PC-9 (cell line): ENCODE measurements at regions not wholly inside any gene's neighbourhood (a gene's known extent, or its start where the extent isn't known, plus 50 kb on each side); places are given as distances from the start of the nearest gene placed in this dataset.
"Not testable (repeated sequence)": the region's sequence is repeated elsewhere in the genome, so short reads cannot be mapped to it uniquely, and the experiment has no call there.

Source experiments
- BruUV-seq: library from RNA; stranded (reverse); fragments of 400-500 nt; replicated peaks from 2 replicates; lab custom pipeline; 2021; lab: Mats Ljungman, UMichigan
- CTCF ChIA-PET: fragments of 300-600 bp; sonication (Branson Sonifier 250); formaldehyde crosslinking; loops from one replicate; lab custom pipeline; 2022; ENCODE audit warnings: antibody characterized with exemption; lab: Charles Lee
- POLR2A ChIA-PET: fragments of 300-600 bp; sonication (Branson Sonifier 250); formaldehyde crosslinking; loops from one replicate; lab custom pipeline; 2022; ENCODE audit warnings: antibody characterized with exemption; ENCODE audit not compliant: unreplicated experiment; lab: Charles Lee
- DNase-seq, 2 experiments: peaks; one replicate each; pipeline versions ENCODE4 v3.0.0 to v3.0.0-alpha.2; 2015 to 2022; ENCODE audit warnings: mixed read lengths in 1 of 2
- H2AFZ ChIP-seq: fragments of 200-600 bp; sonication (generic); 2 replicates; pipeline ENCODE4 v1.8.1; 2017; ENCODE audit warnings: antibody characterized with exemption
- H3F3A ChIP-seq: fragments of 200-600 bp; sonication (generic); 2 replicates; pipeline ENCODE4 v1.8.1; 2017; ENCODE audit warnings: antibody characterized with exemption, mild to moderate bottlenecking, low read depth; ENCODE audit not compliant: insufficient read depth
- H3K27ac ChIP-seq: fragments of 200-600 bp; sonication (generic); 2 replicates; pipeline ENCODE4 v1.6.1; 2016; ENCODE audit warnings: mixed run types
- H3K27me3 ChIP-seq: fragments of 200-600 bp; sonication (generic); 2 replicates; pipeline ENCODE4 v1.6.1; 2016; ENCODE audit warnings: low read depth, mixed run types; ENCODE audit not compliant: insufficient read depth
- H3K36me3 ChIP-seq: fragments of 200-600 bp; sonication (generic); 2 replicates; pipeline ENCODE4 v1.6.1; 2016; ENCODE audit warnings: low read depth, mixed run types
- H3K4me1 ChIP-seq: fragments of 200-600 bp; sonication (generic); replicated peaks from 2 replicates; pipeline ENCODE4 v1.6.1; 2016; ENCODE audit warnings: mixed run types; ENCODE audit not compliant: insufficient read depth
- H3K4me2 ChIP-seq: fragments of 200-600 bp; sonication (generic); 2 replicates; pipeline ENCODE4 v1.6.1; 2017; ENCODE audit warnings: mixed run types
- H3K4me3 ChIP-seq: fragments of 200-600 bp; sonication (generic); 2 replicates; pipeline ENCODE4 v1.6.1; 2016; ENCODE audit warnings: mixed run types
- H3K79me2 ChIP-seq: fragments of 200-600 bp; sonication (generic); 2 replicates; pipeline ENCODE4 v1.6.1; 2017; ENCODE audit warnings: low read depth, mixed run types
- H3K9me2 ChIP-seq: fragments of 200-600 bp; sonication (generic); 2 replicates; pipeline ENCODE4 v1.8.1; 2017; ENCODE audit warnings: mild to moderate bottlenecking; ENCODE audit not compliant: insufficient read depth
- H3K9me3 ChIP-seq: fragments of 200-600 bp; sonication (generic); 2 replicates; pipeline ENCODE4 v1.8.1; 2016; ENCODE audit warnings: low read depth; ENCODE audit not compliant: insufficient read depth
- H4K20me1 ChIP-seq: fragments of 200-600 bp; sonication (generic); 2 replicates; pipeline ENCODE4 v1.8.1; 2017; ENCODE audit not compliant: insufficient read depth
- intact Hi-C: fragments of 100-400 bp; cut with micrococcal nuclease; formaldehyde crosslinking; loops from one replicate; pipeline ENCODE4 v1.10.0; 2022; ENCODE audit not compliant: unreplicated experiment

- POLR2A ChIA-PET = not testable (repeated sequence)
Measured at GRCh38 chr20:26025792-26026191, 329.1 kb upstream of the ZNF337 start.

GRCh38 chr20:26010942-26011276 lies 314.3 kb upstream of the ZNF337 start:
- DNase-seq, H3K27ac ChIP-seq, intact Hi-C loops, H3K4me1 ChIP-seq, H3K9me2 ChIP-seq, H3K36me3 ChIP-seq, CTCF ChIA-PET, H3F3A ChIP-seq, H4K20me1 ChIP-seq, H3K27me3 ChIP-seq, H3K4me3 ChIP-seq, BruUV-seq, H3K79me2 ChIP-seq, POLR2A ChIA-PET, H2AFZ ChIP-seq, H3K4me2 ChIP-seq, H3K9me3 ChIP-seq: not testable (repeated sequence)

More at GRCh38 chr20:26025792-26026191, 329.1 kb upstream of the ZNF337 start:
- H3K27ac ChIP-seq, H4K20me1 ChIP-seq, H3K4me2 ChIP-seq, H3K9me3 ChIP-seq, H2AFZ ChIP-seq, H3K27me3 ChIP-seq, H3K79me2 ChIP-seq, DNase-seq, H3F3A ChIP-seq, CTCF ChIA-PET, BruUV-seq, H3K9me2 ChIP-seq, H3K36me3 ChIP-seq, H3K4me1 ChIP-seq, H3K4me3 ChIP-seq, intact Hi-C loops: not testable (repeated sequence)

DNA sequence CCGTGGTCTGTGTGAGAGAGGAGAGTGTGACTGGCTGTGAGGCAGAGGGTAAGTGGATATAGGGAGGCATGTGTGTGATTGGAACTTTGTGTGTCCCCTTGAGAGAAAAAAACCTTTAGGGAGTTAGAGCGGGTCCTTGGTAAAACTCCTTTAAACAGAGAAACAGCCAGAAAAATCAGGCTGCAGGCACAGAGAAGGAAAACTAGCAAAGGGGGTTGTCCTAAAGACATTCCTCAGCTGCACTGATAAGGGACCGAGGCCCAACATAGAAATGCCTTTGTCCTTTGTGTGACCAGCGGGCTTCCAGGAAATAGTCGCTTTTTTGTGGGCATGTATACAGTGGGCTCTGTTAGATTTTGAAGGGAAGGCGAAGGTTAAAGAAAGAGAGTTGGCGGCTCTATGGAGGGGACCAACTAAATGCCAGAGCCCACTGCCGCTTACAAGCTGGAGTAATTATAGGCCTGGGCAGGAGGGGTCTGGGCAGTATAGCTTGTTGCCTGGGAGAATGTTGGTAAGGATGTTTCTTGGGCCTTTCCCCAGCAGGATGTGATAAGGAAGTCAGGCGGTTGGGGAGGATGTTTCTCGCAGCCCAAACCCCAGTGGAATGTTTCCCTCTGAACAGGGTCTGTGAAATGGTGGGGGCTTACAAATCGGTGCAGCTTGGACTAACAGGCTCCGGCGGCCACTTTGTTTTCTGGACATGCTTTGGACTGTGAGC lies 313.7 kb upstream of the ZNF337 start:
- POLR2A ChIA-PET = not testable (repeated sequence)

GRCh38 chr20:26009402-26010223 lies 313.0 kb upstream of the ZNF337 start:
- peak; percentile 87 to 92 for DNase-seq
- CTCF ChIA-PET, H3F3A ChIP-seq, POLR2A ChIA-PET, H3K4me1 ChIP-seq, H3K9me3 ChIP-seq, H3K27me3 ChIP-seq, H4K20me1 ChIP-seq, intact Hi-C loops, H3K9me2 ChIP-seq, H3K36me3 ChIP-seq, H3K79me2 ChIP-seq: not testable (repeated sequence)
- BruUV-seq = TSS peak; percentile 83
- Histone ChIP-seq H3K4me2 (peak overlapping the region; percentile 72), H3K27ac (peak overlapping the region; percentile 80), H2AFZ (peak overlapping the region; percentile 86), H3K4me3 (peak overlapping the region; percentile 85)

More for the DNA sequence above, 313.7 kb upstream of the ZNF337 start:
- H3K4me2 ChIP-seq = peak overlapping the region; percentile 72
- H3K9me3 ChIP-seq, H4K20me1 ChIP-seq, H3K4me1 ChIP-seq, H3F3A ChIP-seq, H3K9me2 ChIP-seq, CTCF ChIA-PET, H3K27me3 ChIP-seq, H3K79me2 ChIP-seq, intact Hi-C loops, H3K36me3 ChIP-seq: not testable (repeated sequence)
- DNase-seq = peak; percentile 23 to 35
- BruUV-seq = TSS peak; percentile 96
- H2AFZ ChIP-seq = peak overlapping the region; percentile 86
- H3K27ac ChIP-seq = peak overlapping the region; percentile 80
- H3K4me3 ChIP-seq = peak overlapping the region; percentile 85

DNA sequence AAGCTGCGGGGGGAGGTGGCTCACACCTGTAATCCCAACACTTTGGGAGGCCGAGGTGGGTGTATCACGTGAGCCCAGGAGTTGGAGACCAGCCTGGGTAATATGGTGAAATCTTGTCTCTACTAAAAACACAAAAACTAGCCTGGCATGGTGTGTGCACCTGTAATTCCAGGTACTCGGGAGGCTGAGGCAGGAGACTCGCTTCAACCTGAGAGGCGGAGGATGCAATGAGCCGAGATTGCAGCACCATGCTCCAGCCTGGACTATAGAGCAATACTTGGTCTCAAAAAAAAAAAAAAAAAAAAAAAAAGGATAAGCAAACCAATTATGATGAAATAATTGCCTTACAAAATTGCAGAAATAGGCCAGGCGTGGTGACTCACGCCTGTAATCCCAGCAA lies 311.4 kb upstream of the ZNF337 start:
- H3K79me2 ChIP-seq, POLR2A ChIA-PET, CTCF ChIA-PET, DNase-seq, H3K9me3 ChIP-seq, H3K27ac ChIP-seq, H3K36me3 ChIP-seq, H3K4me1 ChIP-seq, H3F3A ChIP-seq, intact Hi-C loops, H3K4me3 ChIP-seq, H3K27me3 ChIP-seq, H3K9me2 ChIP-seq, H4K20me1 ChIP-seq, BruUV-seq, H2AFZ ChIP-seq, H3K4me2 ChIP-seq: not testable (repeated sequence)

DNA sequence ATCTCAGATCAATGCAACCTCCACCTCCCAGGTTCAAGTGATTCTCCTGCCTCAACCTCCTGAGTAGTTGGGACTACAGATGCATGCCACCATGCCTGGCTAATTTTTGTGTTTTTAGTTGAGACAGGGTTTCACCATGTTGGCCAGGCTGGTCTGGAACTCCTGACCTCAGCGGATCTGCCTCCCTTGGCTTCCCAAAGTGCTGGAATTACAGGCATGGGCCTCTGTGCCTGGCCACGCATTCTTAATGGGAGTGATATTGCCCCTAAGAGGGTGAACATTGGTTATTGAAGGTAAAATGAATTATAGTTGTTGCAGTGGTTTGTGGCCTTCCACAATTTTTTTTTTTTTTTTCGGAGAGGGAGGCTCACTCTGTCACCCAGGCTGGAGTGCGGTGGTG lies 309.5 kb upstream of the ZNF337 start:
- H3K4me3 ChIP-seq, H3K36me3 ChIP-seq, H3K9me2 ChIP-seq, H3K27me3 ChIP-seq, H3F3A ChIP-seq, H3K4me1 ChIP-seq, H3K79me2 ChIP-seq, H3K27ac ChIP-seq, CTCF ChIA-PET, H2AFZ ChIP-seq, H4K20me1 ChIP-seq, H3K4me2 ChIP-seq, H3K9me3 ChIP-seq, intact Hi-C loops, POLR2A ChIA-PET, DNase-seq, BruUV-seq: not testable (repeated sequence)

GRCh38 chr20:26003959-26004358 lies 307.3 kb upstream of the ZNF337 start:
- H3K4me2 ChIP-seq, H3K4me3 ChIP-seq, H4K20me1 ChIP-seq, H2AFZ ChIP-seq, H3K79me2 ChIP-seq, H3K27me3 ChIP-seq, H3K27ac ChIP-seq, H3K9me2 ChIP-seq, H3K4me1 ChIP-seq, BruUV-seq, H3K9me3 ChIP-seq, DNase-seq, intact Hi-C loops, POLR2A ChIA-PET, CTCF ChIA-PET, H3K36me3 ChIP-seq, H3F3A ChIP-seq: not testable (repeated sequence)
